IPS-18a (cell line): ENCODE measurements at regions not wholly inside any gene's neighbourhood (a gene's known extent, or its start where the extent isn't known, plus 50 kb on each side); places are given as distances from the start of the nearest gene placed in this dataset.
"Not testable (repeated sequence)": the region's sequence is repeated elsewhere in the genome, so short reads cannot be mapped to it uniquely, and the experiment has no call there.

Source experiments
- H3K27ac ChIP-seq: one replicate; pipeline ENCODE4 v1.5.1; 2013; ENCODE audit warnings: low read length
- H3K27me3 ChIP-seq: one replicate; pipeline ENCODE4 v1.6.1; 2013; ENCODE audit warnings: mild to moderate bottlenecking, low read length; ENCODE audit not compliant: control insufficient read depth, insufficient read depth
- H3K36me3 ChIP-seq: one replicate; pipeline ENCODE4 v1.6.1; 2013; ENCODE audit warnings: low read depth, low read length; ENCODE audit not compliant: control insufficient read depth
- H3K4me1 ChIP-seq: one replicate; pipeline ENCODE4 v1.6.1; 2013; ENCODE audit warnings: low read depth, low read length; ENCODE audit not compliant: control insufficient read depth
- H3K4me3 ChIP-seq: one replicate; pipeline ENCODE4 v1.5.1; 2013; ENCODE audit warnings: low read length
- H3K9ac ChIP-seq: one replicate; pipeline ENCODE4 v1.6.1; 2013; ENCODE audit warnings: mild to moderate bottlenecking, low read length, moderate library complexity
- H3K9me3 ChIP-seq: one replicate; pipeline ENCODE4 v1.6.1; 2013; ENCODE audit warnings: low read depth, low read length; ENCODE audit not compliant: control insufficient read depth

- Histone ChIP-seq H3K4me3 (no peak overlapping the region), H3K27me3 (no peaks in the 10 kb centered on the region), H3K4me1 (peaks cover 13% of the 10 kb centered on the region)
These were observed 284.2 kb downstream of the USP46 start for GRCh38 chr4:52374877-52375276.

DNA sequence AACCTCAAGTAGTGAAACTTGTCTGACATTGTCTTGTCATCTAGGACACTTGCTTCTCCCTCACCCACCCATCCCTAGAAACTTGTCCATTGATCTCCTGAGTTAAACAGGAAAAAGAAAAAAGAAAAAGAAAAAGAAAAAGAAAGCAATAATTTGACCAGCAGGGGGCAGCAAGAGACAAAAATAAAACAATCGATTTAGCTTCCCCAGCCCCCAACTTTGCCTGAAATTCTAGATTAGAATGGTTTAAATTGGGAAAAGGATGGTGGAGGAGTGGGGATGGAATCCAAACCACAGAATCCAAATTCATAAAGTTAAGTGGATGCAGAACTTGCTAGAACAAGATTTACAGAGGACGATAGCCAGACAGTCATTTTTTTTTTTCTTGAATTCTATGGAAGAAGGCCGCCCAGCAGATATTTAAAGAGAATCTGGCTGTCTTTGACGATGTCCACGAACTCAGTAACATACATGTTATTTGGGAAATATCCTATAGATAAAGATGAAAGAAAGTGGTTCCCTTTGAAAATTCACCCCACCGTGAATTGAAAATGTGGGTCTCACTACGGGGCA lies 282.9 kb downstream of the USP46 start:
- Histone ChIP-seq H3K36me3 (no peaks in the 10 kb centered on the region), H3K4me3 (no peak overlapping the region), H3K4me1 (peaks cover 5% of the 10 kb centered on the region), H3K9me3 (no peaks in the 10 kb centered on the region), H3K27ac (no peak overlapping the region), H3K27me3 (no peaks in the 10 kb centered on the region), H3K9ac (no peak overlapping the region)

More at GRCh38 chr4:52374877-52375276, 284.2 kb downstream of the USP46 start:
- Histone ChIP-seq H3K9ac (no peak overlapping the region), H3K27ac (no peak overlapping the region), H3K9me3 (no peaks in the 10 kb centered on the region), H3K36me3 (no peaks in the 10 kb centered on the region)

DNA sequence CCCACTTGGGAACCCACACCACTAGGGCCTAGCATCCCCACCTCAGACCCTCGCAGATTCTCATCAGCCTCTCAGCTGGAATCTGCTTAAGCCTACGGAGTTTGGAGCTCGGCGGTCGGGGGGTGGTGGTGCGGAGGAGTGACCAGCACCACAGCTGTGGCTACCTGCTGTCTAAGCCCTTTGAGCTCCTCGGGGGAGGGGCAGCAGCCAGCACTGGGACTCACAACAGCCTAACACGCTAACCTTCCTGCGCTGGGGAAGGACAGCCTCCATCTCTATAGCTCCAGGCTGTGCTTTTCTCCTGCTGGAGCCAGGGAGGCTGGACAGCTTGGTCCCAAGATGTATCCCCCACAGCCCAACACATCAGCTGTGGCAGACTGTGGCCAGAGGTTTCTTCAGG lies 281.5 kb downstream of the USP46 start:
- no peak overlapping the region for H3K27ac ChIP-seq
- no peak overlapping the region for H3K4me3 ChIP-seq
- H3K4me1 ChIP-seq, result peaks cover 5% of the 10 kb centered on the region
- H3K27me3 ChIP-seq, result no peaks in the 10 kb centered on the region
- H3K36me3 ChIP-seq, result no peaks in the 10 kb centered on the region
- H3K9me3 ChIP-seq, result no peaks in the 10 kb centered on the region
- no peak overlapping the region for H3K9ac ChIP-seq

GRCh38 chr4:52407545-52407944 lies 251.6 kb downstream of the USP46 start:
- no peaks in the 10 kb centered on the region for H3K36me3 ChIP-seq
- H3K4me3 ChIP-seq, result no peak overlapping the region
- peaks cover 3% of the 10 kb centered on the region for H3K9me3 ChIP-seq
- no peaks in the 10 kb centered on the region for H3K4me1 ChIP-seq
- no peaks in the 10 kb centered on the region for H3K27me3 ChIP-seq
- no peak overlapping the region for H3K9ac ChIP-seq
- H3K27ac ChIP-seq, result no peak overlapping the region

- no peaks in the 10 kb centered on the region for H3K27me3 ChIP-seq
- H3K4me1 ChIP-seq, result no peaks in the 10 kb centered on the region
These were observed 251.1 kb downstream of the USP46 start for GRCh38 chr4:52408032-52408431.

DNA sequence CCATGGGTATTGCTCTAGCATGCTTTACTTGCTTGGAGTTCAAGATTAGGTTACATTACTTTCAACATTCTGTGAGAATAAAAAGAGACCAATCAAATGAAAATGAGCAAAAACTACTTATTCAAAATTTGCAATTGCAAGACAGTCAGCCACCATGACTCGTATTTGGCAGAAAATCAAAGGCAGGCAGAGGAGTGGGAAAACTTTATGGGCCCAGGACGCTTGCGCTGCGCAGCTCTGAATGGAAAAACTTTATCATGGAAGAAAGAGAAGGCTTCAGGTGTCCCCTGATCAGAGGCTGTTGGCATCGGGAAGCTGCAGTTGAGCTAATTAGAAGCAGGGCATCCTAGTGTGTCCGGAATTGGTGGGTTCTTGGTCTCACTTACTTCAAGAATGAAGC lies 250.6 kb downstream of the USP46 start:
- Histone ChIP-seq H3K4me3 (no peak overlapping the region), H3K4me1 (no peaks in the 10 kb centered on the region), H3K9me3 (peaks cover 3% of the 10 kb centered on the region), H3K27me3 (no peaks in the 10 kb centered on the region), H3K36me3 (no peaks in the 10 kb centered on the region), H3K9ac (no peak overlapping the region), H3K27ac (no peak overlapping the region)

More at GRCh38 chr4:52408032-52408431, 251.1 kb downstream of the USP46 start:
- H3K36me3 ChIP-seq, result no peaks in the 10 kb centered on the region
- H3K27ac ChIP-seq, result no peak overlapping the region
- no peak overlapping the region for H3K9ac ChIP-seq
- peaks cover 3% of the 10 kb centered on the region for H3K9me3 ChIP-seq
- no peak overlapping the region for H3K4me3 ChIP-seq

DNA sequence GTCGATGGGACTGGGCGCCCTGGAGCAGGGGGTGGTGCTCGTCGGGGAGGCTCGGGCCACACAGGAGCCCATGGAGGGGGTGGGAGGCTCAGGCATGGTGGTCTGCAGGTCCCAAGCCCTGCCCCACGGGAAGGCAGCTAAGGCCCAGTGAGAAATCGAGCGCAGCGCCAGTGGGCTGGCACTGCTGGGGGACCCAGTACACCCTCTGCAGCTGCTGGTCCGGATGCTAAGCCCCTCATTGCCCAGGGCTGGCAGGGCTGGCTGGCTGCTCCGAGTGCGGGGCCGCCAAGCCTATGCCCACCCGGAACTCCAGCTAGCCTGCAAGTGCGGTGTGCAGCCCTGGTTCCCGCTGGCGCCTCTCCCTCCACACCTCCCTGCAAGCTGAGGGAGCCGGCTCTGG lies 249.3 kb downstream of the USP46 start:
- not testable (repeated sequence) for H3K4me3 ChIP-seq, H3K27ac ChIP-seq, H3K27me3 ChIP-seq, H3K9me3 ChIP-seq, H3K9ac ChIP-seq, H3K4me1 ChIP-seq, H3K36me3 ChIP-seq

GRCh38 chr4:52410971-52411370 lies 248.1 kb downstream of the USP46 start:
- H3K9me3 ChIP-seq, result peaks cover 3% of the 10 kb centered on the region
- no peaks in the 10 kb centered on the region for H3K36me3 ChIP-seq
- H3K4me1 ChIP-seq, result no peaks in the 10 kb centered on the region
- H3K4me3 ChIP-seq, result no peak overlapping the region
- no peak overlapping the region for H3K9ac ChIP-seq
- no peak overlapping the region for H3K27ac ChIP-seq
- no peaks in the 10 kb centered on the region for H3K27me3 ChIP-seq

DNA sequence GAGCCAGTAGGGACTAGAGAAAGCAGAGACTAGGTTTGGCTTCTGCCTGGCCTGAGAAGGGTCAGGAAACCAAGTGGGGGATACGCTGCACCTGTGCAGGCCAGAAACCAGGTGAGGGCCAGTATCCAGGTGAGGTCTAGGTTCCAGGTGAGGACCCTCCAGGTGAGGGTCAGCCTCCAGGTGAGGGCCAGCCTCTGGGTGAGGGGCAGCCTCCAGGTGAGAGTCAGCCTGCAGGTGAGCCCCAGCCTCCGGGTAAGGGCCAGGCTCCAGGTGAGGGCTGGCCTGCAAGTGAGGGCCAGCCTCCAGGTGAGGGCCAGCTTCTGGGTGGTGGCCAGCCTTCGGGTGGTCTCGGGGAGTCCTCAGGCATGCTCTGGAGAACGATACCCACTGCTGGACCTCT lies 238.8 kb downstream of the USP46 start:
- no peak overlapping the region for H3K9ac ChIP-seq
- H3K4me3 ChIP-seq, result no peak overlapping the region

DNA sequence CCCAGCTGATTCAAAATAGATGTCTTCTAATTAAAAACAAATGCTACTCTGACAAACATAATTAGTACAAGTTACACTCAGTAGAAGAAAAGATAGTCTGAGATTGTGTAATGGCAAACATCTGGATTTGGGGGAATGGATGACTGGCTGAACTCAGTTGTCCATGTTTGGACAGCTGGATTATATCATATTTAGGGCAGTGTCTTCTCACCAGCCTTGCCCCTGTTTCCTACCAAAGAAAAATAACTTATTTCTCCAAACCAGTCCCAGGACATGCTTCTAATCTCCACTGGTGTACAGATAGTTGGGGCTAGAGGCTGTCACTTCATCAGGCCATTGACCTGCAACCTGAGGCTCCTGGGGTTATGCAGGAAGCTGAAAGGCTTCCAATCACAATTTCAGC lies 237.3 kb downstream of the USP46 start:
- no peak overlapping the region for H3K4me3 ChIP-seq
- no peaks in the 10 kb centered on the region for H3K27me3 ChIP-seq
- H3K36me3 ChIP-seq, result no peaks in the 10 kb centered on the region
- H3K9ac ChIP-seq, result no peak overlapping the region
- no peaks in the 10 kb centered on the region for H3K9me3 ChIP-seq
- peaks cover 4% of the 10 kb centered on the region for H3K4me1 ChIP-seq
- no peak overlapping the region for H3K27ac ChIP-seq

More for the DNA sequence above, 238.8 kb downstream of the USP46 start:
- Histone ChIP-seq H3K27me3 (no peaks in the 10 kb centered on the region), H3K36me3 (no peaks in the 10 kb centered on the region), H3K4me1 (peaks cover 4% of the 10 kb centered on the region), H3K27ac (no peak overlapping the region), H3K9me3 (no peaks in the 10 kb centered on the region)

DNA sequence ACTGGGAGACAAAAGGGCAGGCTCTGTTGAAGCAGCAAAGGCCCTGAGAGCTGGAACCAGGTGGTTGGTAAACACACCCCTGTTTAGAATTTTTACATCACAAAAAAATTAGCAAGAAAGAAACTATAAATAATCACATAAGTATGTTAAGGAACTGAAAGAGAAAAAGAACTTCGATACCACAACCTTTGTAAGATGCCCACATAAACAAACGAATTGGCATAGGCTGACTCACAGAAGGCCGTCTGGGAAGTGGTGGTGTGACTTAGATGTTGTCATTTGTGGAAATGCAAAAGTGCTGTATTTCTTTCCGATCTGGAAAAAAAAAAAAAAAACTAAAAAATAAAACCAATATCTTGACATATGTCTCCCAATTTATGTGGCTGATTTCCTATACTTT lies 235.1 kb downstream of the USP46 start:
- Histone ChIP-seq H3K4me3 (no peak overlapping the region), H3K27me3 (no peaks in the 10 kb centered on the region), H3K36me3 (no peaks in the 10 kb centered on the region), H3K27ac (no peak overlapping the region), H3K9ac (no peak overlapping the region), H3K4me1 (peaks cover 4% of the 10 kb centered on the region), H3K9me3 (no peaks in the 10 kb centered on the region)

DNA sequence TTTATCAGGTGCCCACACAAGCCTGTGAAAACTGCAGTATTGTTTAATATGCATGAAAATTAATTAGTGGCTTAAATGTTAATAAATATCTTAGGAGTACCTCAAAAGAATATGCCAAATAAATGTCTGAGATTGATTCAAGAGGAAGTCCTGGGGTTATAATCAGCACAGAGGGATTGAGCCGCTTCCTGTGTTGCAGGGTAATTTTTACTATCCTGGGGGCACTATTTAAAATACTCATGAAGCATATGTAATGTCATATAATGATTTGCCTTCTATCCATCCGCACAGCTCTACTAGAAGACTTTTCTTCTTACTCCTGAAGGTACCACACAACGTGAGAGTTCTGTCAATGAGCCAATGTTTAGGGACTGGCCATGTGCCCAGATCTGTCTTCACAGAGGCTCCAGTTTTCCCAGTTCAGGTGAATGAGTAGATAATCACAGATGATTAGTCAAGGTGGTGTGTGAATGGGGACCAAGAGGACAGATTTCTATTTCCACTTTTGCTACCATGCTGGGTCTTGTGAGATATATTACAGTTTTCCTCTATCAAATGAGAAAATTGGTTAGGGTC lies 233.3 kb downstream of the USP46 start:
- Histone ChIP-seq H3K4me3 (no peak overlapping the region), H3K4me1 (peaks cover 4% of the 10 kb centered on the region)

More for the DNA sequence above, 233.3 kb downstream of the USP46 start:
- H3K27me3 ChIP-seq, result no peaks in the 10 kb centered on the region
- H3K9me3 ChIP-seq, result no peaks in the 10 kb centered on the region
- H3K27ac ChIP-seq, result no peak overlapping the region
- no peak overlapping the region for H3K9ac ChIP-seq
- H3K36me3 ChIP-seq, result no peaks in the 10 kb centered on the region
